ENCODE measurements at regions not wholly inside any gene's neighbourhood (a gene's known extent, or its start where the extent isn't known, plus 50 kb on each side); places are given as distances from the start of the nearest gene placed in this dataset.

- Mint-ChIP-seq H3K4me3 (no peak overlapping the region), H3K36me3 (ENCODE audit: low read depth) (no peaks in the 10 kb centered on the region), H3K4me1 (ENCODE audit: low read depth) (no peaks in the 10 kb centered on the region), H3K27me3 (no peaks in the 10 kb centered on the region), H3K27ac (no peak overlapping the region), H3K9me3 (no peaks in the 10 kb centered on the region)
Measured at GRCh38 chr5:156178117-156178516, 148.8 kb upstream of the SGCD start.

- Mint-ChIP-seq H3K36me3 (ENCODE audit: low read depth) (no peaks in the 10 kb centered on the region), H3K9me3 (no peaks in the 10 kb centered on the region), H3K4me1 (ENCODE audit: low read depth) (no peaks in the 10 kb centered on the region), H3K27ac (no peak overlapping the region), H3K27me3 (no peaks in the 10 kb centered on the region), H3K4me3 (no peak overlapping the region)
Measured at GRCh38 chr5:156181656-156182055, 145.3 kb upstream of the SGCD start.

- no peaks in the 10 kb centered on the region for H3K9me3 Mint-ChIP-seq
- H3K36me3 Mint-ChIP-seq (ENCODE audit: low read depth) = no peaks in the 10 kb centered on the region
- H3K27me3 Mint-ChIP-seq = no peaks in the 10 kb centered on the region
- no peaks in the 10 kb centered on the region for H3K4me1 Mint-ChIP-seq (ENCODE audit: low read depth)
- no peak overlapping the region for H3K27ac Mint-ChIP-seq
- no peak overlapping the region for H3K4me3 Mint-ChIP-seq
Measured at GRCh38 chr5:156182174-156182967, 144.6 kb upstream of the SGCD start.

GRCh38 chr5:156186760-156187159 lies 140.2 kb upstream of the SGCD start:
- H3K4me3 Mint-ChIP-seq = no peak overlapping the region
- no peaks in the 10 kb centered on the region for H3K27me3 Mint-ChIP-seq
- H3K36me3 Mint-ChIP-seq (ENCODE audit: low read depth) = no peaks in the 10 kb centered on the region
- H3K4me1 Mint-ChIP-seq (ENCODE audit: low read depth) = no peaks in the 10 kb centered on the region
- no peaks in the 10 kb centered on the region for H3K9me3 Mint-ChIP-seq
- H3K27ac Mint-ChIP-seq = no peak overlapping the region

DNA sequence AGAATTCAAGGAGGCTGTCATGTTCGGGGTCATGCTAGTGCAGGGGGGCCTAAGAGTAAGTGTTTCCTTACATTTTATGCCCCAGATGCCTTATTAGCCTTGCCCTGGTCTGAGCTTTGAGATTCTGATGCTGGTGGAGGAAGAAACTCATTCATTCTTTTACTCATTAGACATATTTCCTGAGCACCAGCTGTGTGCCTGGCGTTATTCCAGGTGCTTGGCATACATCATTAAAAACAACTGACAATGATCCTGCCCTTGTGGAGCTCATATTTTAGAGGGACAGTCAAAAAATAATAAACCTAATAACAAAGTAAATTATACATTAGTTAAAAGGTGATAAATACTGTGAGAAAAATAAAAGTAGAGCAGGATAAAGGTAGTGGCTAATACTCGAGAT lies 138.9 kb upstream of the SGCD start:
- H3K4me3 Mint-ChIP-seq = no peak overlapping the region
- no peaks in the 10 kb centered on the region for H3K4me1 Mint-ChIP-seq (ENCODE audit: low read depth)
- H3K27ac Mint-ChIP-seq = no peak overlapping the region
- no peaks in the 10 kb centered on the region for H3K27me3 Mint-ChIP-seq
- H3K36me3 Mint-ChIP-seq (ENCODE audit: low read depth) = no peaks in the 10 kb centered on the region
- no peaks in the 10 kb centered on the region for H3K9me3 Mint-ChIP-seq

DNA sequence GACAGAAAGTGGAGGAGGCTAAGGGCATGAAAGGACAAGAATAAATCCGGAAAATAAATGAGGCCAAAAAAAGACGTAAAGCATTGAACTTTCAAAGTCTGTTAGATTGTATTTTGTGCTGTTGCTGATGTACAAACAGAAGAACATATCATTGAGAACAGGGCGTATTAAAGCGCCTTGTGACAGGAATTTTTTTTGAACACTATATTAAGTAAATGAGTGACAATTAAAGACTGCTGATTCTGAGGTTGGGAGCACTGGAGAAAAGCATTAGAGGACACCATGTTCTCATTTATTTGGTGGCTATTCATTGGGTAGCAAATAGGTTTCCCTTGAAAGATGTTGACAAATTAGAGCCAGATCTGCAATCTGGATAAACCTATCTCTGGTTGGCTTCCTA lies 137.3 kb upstream of the SGCD start:
- Mint-ChIP-seq H3K4me3 (no peak overlapping the region), H3K9me3 (no peaks in the 10 kb centered on the region), H3K27ac (no peak overlapping the region), H3K27me3 (no peaks in the 10 kb centered on the region), H3K36me3 (ENCODE audit: low read depth) (no peaks in the 10 kb centered on the region), H3K4me1 (ENCODE audit: low read depth) (no peaks in the 10 kb centered on the region)

- no peak overlapping the region for H3K4me3 Mint-ChIP-seq
- H3K9me3 Mint-ChIP-seq = no peaks in the 10 kb centered on the region
- no peaks in the 10 kb centered on the region for H3K4me1 Mint-ChIP-seq (ENCODE audit: low read depth)
- H3K27ac Mint-ChIP-seq = no peak overlapping the region
- H3K36me3 Mint-ChIP-seq (ENCODE audit: low read depth) = no peaks in the 10 kb centered on the region
- H3K27me3 Mint-ChIP-seq = no peaks in the 10 kb centered on the region
Measured at GRCh38 chr5:156191547-156191946, 135.4 kb upstream of the SGCD start.

GRCh38 chr5:156197042-156197635 lies 129.8 kb upstream of the SGCD start:
- Mint-ChIP-seq H3K4me1 (ENCODE audit: low read depth) (no peaks in the 10 kb centered on the region), H3K27me3 (no peaks in the 10 kb centered on the region), H3K36me3 (ENCODE audit: low read depth) (no peaks in the 10 kb centered on the region), H3K4me3 (no peak overlapping the region), H3K27ac (no peak overlapping the region), H3K9me3 (no peaks in the 10 kb centered on the region)

DNA sequence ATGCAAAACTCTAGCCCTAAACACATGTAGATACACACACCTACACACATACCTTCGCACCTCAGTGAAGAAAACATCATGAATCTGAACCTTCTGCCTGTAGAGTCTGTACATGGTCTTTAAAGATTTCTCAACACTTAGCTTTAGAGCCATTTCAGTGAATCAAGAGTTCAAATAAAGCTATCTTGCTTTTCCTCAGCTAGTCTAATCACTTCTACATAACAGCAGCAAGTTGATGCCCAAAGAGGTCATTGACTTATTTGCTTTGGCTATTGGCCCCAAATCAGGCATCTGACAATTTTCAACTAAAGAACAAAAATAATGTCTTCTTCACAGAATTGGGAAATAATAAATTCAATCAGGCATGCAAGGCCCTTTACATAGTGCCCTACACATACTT lies 127.9 kb upstream of the SGCD start:
- H3K36me3 Mint-ChIP-seq (ENCODE audit: low read depth) = no peaks in the 10 kb centered on the region
- no peaks in the 10 kb centered on the region for H3K4me1 Mint-ChIP-seq (ENCODE audit: low read depth)
- H3K27me3 Mint-ChIP-seq = no peaks in the 10 kb centered on the region
- H3K9me3 Mint-ChIP-seq = no peaks in the 10 kb centered on the region
- H3K4me3 Mint-ChIP-seq = no peak overlapping the region
- no peak overlapping the region for H3K27ac Mint-ChIP-seq

GRCh38 chr5:156200938-156201787 lies 125.8 kb upstream of the SGCD start:
- Mint-ChIP-seq H3K9me3 (no peaks in the 10 kb centered on the region), H3K27ac (no peak overlapping the region), H3K27me3 (no peaks in the 10 kb centered on the region), H3K36me3 (ENCODE audit: low read depth) (no peaks in the 10 kb centered on the region), H3K4me1 (ENCODE audit: low read depth) (no peaks in the 10 kb centered on the region), H3K4me3 (no peak overlapping the region)

DNA sequence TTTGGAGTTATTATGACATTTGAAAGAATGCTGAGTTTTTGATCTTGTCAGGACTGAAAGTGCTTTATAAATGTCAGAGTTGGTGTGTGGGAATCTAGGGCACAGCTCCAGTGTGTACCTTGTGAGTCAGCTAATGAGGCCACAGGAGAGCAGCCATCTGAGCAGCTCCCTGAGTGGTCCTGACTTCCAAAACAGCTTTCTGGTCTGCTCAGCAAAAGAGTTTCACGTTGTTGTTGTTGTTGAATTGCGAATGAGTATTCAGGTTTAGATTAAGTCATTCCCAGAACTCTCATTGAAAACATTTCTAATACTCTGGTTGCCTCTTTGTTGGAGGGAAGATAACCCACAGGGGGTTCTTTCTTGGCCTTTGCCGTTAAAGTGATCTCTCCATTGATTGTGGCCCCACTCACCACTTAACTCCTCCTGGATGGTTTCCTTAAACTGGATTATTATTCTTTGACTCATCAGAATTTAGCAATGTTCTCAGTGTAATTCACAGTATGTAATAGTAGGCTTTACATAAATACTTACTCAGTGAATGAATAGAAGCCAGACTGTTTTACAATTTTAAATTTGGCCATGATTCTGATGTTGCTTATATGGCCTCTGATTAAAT lies 125.1 kb upstream of the SGCD start:
- Mint-ChIP-seq H3K36me3 (ENCODE audit: low read depth) (no peaks in the 10 kb centered on the region), H3K4me3 (no peak overlapping the region)

DNA sequence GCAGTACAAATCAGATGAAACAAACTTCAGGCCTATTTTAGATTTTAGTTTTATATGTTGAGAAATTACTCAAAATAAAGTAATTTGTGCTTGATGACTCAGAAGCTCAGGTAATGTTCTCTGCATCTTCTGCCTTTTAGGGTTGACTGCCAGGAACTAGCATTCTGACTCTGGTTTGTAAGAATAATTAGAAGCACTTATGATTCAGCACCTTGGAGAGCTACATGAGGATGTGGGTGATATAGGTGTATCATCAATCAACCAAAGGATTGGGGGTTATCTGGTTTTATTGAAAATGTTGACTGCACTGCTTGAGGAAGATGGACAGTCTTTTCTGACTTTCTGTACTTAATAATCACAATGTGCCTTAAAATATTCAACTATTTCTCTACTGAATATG lies 118.7 kb upstream of the SGCD start:
- Mint-ChIP-seq H3K27ac (no peak overlapping the region), H3K9me3 (peaks cover 10% of the 10 kb centered on the region), H3K4me1 (ENCODE audit: low read depth) (no peaks in the 10 kb centered on the region), H3K27me3 (no peaks in the 10 kb centered on the region), H3K4me3 (no peak overlapping the region), H3K36me3 (ENCODE audit: low read depth) (no peaks in the 10 kb centered on the region)

More for the DNA sequence above, 125.1 kb upstream of the SGCD start:
- H3K27ac Mint-ChIP-seq = no peak overlapping the region
- H3K27me3 Mint-ChIP-seq = no peaks in the 10 kb centered on the region
- H3K9me3 Mint-ChIP-seq = no peaks in the 10 kb centered on the region
- H3K4me1 Mint-ChIP-seq (ENCODE audit: low read depth) = no peaks in the 10 kb centered on the region

- Mint-ChIP-seq H3K27me3 (no peaks in the 10 kb centered on the region), H3K27ac (no peak overlapping the region), H3K36me3 (ENCODE audit: low read depth) (no peaks in the 10 kb centered on the region), H3K9me3 (no peaks in the 10 kb centered on the region), H3K4me3 (no peak overlapping the region), H3K4me1 (ENCODE audit: low read depth) (no peaks in the 10 kb centered on the region)
Measured at GRCh38 chr5:156218367-156219158, 108.4 kb upstream of the SGCD start.

- H3K4me1 Mint-ChIP-seq (ENCODE audit: low read depth) = no peaks in the 10 kb centered on the region
- H3K36me3 Mint-ChIP-seq (ENCODE audit: low read depth) = no peaks in the 10 kb centered on the region
- H3K9me3 Mint-ChIP-seq = no peaks in the 10 kb centered on the region
Measured at GRCh38 chr5:156219483-156220005, 107.4 kb upstream of the SGCD start.

More at GRCh38 chr5:156219483-156220005, 107.4 kb upstream of the SGCD start:
- no peak overlapping the region for H3K4me3 Mint-ChIP-seq
- no peaks in the 10 kb centered on the region for H3K27me3 Mint-ChIP-seq
- H3K27ac Mint-ChIP-seq = no peak overlapping the region
